PC-3 (cell line): ENCODE measurements at regions not wholly inside any gene's neighbourhood (a gene's known extent, or its start where the extent isn't known, plus 50 kb on each side); places are given as distances from the start of the nearest gene placed in this dataset.

ENCODE experiments used
- ATAC-seq: fragments of 200-7000 bp; cut with Tn5 transposase; 2 replicates; pipeline ENCODE4 v1.9.1; 2020; ENCODE audit warnings: mild to moderate bottlenecking, moderate library complexity
- BruUV-seq: library from RNA; stranded (reverse); fragments of 400-500 nt; replicated peaks from 2 replicates; lab custom pipeline; 2021; lab: Mats Ljungman, UMichigan
- CTCF ChIA-PET: fragments of 300-600 bp; sonication (Branson Sonifier 250); formaldehyde crosslinking; loops from one replicate; lab custom pipeline; 2022; ENCODE audit warnings: antibody characterized with exemption; lab: Charles Lee
- POLR2A ChIA-PET: fragments of 300-600 bp; sonication (Branson Sonifier 250); formaldehyde crosslinking; loops from one replicate; lab custom pipeline; 2022; ENCODE audit warnings: antibody characterized with exemption; ENCODE audit not compliant: unreplicated experiment; lab: Charles Lee
- DNase-seq: peaks from one replicate; pipeline ENCODE4 v3.0.0-alpha.2; 2015
- H2AFZ ChIP-seq: fragments of 300-600 bp; sonication (generic); 2 replicates; pipeline ENCODE4 v1.6.0; 2016; ENCODE audit warnings: antibody characterized with exemption, low read length
- H3F3A ChIP-seq: fragments of 300-600 bp; sonication (generic); one replicate; pipeline ENCODE4 v1.6.0; 2017; ENCODE audit warnings: antibody characterized with exemption, low read length, control low read depth, mild to moderate bottlenecking; ENCODE audit not compliant: unreplicated experiment
- H3K27ac ChIP-seq: fragments of 300-600 bp; sonication (generic); 2 replicates; pipeline ENCODE4 v1.5.1; 2016; ENCODE audit warnings: mild to moderate bottlenecking, low read length
- H3K27me3 ChIP-seq: fragments of 300-600 bp; sonication (generic); 2 replicates; pipeline ENCODE4 v1.6.1; 2016; ENCODE audit warnings: low read length, mixed read lengths
- H3K36me3 ChIP-seq: fragments of 300-600 bp; sonication (generic); 2 replicates; pipeline ENCODE4 v1.6.1; 2016; ENCODE audit warnings: low read depth, mixed run types, low read length, mixed read lengths
- H3K4me1 ChIP-seq: fragments of 300-600 bp; sonication (generic); 2 replicates; pipeline ENCODE4 v1.5.1; 2016; ENCODE audit warnings: low read length; ENCODE audit not compliant: insufficient read depth
- H3K4me2 ChIP-seq: fragments of 300-600 bp; sonication (generic); 2 replicates; pipeline ENCODE4 v1.6.0; 2016; ENCODE audit warnings: low read length
- H3K4me3 ChIP-seq: fragments of 300-600 bp; sonication (generic); 2 replicates; pipeline ENCODE4 v1.5.1; 2016; ENCODE audit warnings: mild to moderate bottlenecking, low read length, mixed read lengths
- H3K79me2 ChIP-seq: fragments of 300-600 bp; sonication (generic); 2 replicates; pipeline ENCODE4 v1.6.1; 2017; ENCODE audit warnings: low read length, mixed read lengths
- H3K9ac ChIP-seq: fragments of 300-600 bp; sonication (generic); 2 replicates; pipeline ENCODE4 v1.6.0; 2016; ENCODE audit warnings: mild to moderate bottlenecking, low read length
- H3K9me2 ChIP-seq: fragments of 300-600 bp; sonication (generic); replicated peaks from 2 replicates; pipeline ENCODE4 v1.6.1; 2016; ENCODE audit warnings: mixed run types, low read length, mixed read lengths
- H3K9me3 ChIP-seq: fragments of 300-600 bp; sonication (generic); 2 replicates; pipeline ENCODE4 v1.6.1; 2016; ENCODE audit warnings: low read length, mixed read lengths
- H4K20me1 ChIP-seq: fragments of 300-600 bp; sonication (generic); 2 replicates; pipeline ENCODE4 v1.6.1; 2016; ENCODE audit warnings: low read length, mixed read lengths
- CTCF ChIP-seq: fragments of 300-600 bp; sonication (generic); conservative IDR thresholded peaks from 2 replicates; pipeline ENCODE4 v1.5.1; 2017; ENCODE audit warnings: antibody characterized with exemption, low read depth, mild to moderate bottlenecking, low read length
- EZH2 ChIP-seq: fragments of 300-600 bp; sonication (generic); IDR thresholded peaks from one replicate; pipeline ENCODE4 v1.6.1; 2017; ENCODE audit warnings: antibody characterized with exemption, mild to moderate bottlenecking, low read length; ENCODE audit not compliant: unreplicated experiment
- EZH2phosphoT487 ChIP-seq: fragments of 300-600 bp; sonication (generic); IDR thresholded peaks from 2 replicates; pipeline ENCODE4 v1.6.1; 2018; ENCODE audit warnings: mild to moderate bottlenecking, antibody characterized with exemption, low read length, borderline replicate concordance
- intact Hi-C: fragments of 100-400 bp; cut with micrococcal nuclease; formaldehyde crosslinking; loops from 2 replicates; pipeline ENCODE4 v1.9.0; 2023

GRCh38 chr7:49074538-49074937 is 150.2 kb downstream of the CDC14C start:
- Histone ChIP-seq H4K20me1 (no peaks in the 10 kb centered on the region), H3K4me1 (no peaks in the 10 kb centered on the region), H3K9me2 (no peaks in the 10 kb centered on the region), H3K9me3 (no peaks in the 10 kb centered on the region), H2AFZ (no peak overlapping the region), H3K4me3 (no peak overlapping the region), H3K79me2 (no peaks in the 10 kb centered on the region), H3K9ac (no peak overlapping the region), H3K27ac (no peak overlapping the region), H3F3A (no peaks in the 10 kb centered on the region), H3K4me2 (no peak overlapping the region), H3K36me3 (no peaks in the 10 kb centered on the region), H3K27me3 (no peaks in the 10 kb centered on the region)
- BruUV-seq, result no TSS peak
- CTCF ChIA-PET, result no interaction called here
- no peak for DNase-seq
- TF ChIP-seq EZH2 (no peak), CTCF (no peak), EZH2phosphoT487 (no peak)
- POLR2A ChIA-PET, result no interaction called here
- no peak for ATAC-seq
- intact Hi-C loops, result no loop called here

- ChIA-PET POLR2A (no interaction called here), CTCF (interaction anchor here (0.7 kb wide), 1 partner anchor 11 kb away, joined by 3 read pairs; no protein-coding TSS in a partner anchor)
- H2AFZ ChIP-seq, result no peak overlapping the region
- H3K4me1 ChIP-seq, result no peaks in the 10 kb centered on the region
- intact Hi-C loops, result no loop called here
- no peaks in the 10 kb centered on the region for H3K36me3 ChIP-seq
- H4K20me1 ChIP-seq, result no peaks in the 10 kb centered on the region
- no peaks in the 10 kb centered on the region for H3F3A ChIP-seq
- H3K4me3 ChIP-seq, result no peak overlapping the region
- no peaks in the 10 kb centered on the region; the same call in 1 of the 2 replicates for H3K27me3 ChIP-seq
- no peak for TF ChIP-seq CTCF
- TF ChIP-seq EZH2phosphoT487, result no peak
- no peak for TF ChIP-seq EZH2
- no peaks in the 10 kb centered on the region for H3K9me2 ChIP-seq
- ATAC-seq, result no peak
- H3K79me2 ChIP-seq, result no peaks in the 10 kb centered on the region
- H3K9ac ChIP-seq, result no peak overlapping the region
- no peaks in the 10 kb centered on the region for H3K9me3 ChIP-seq
- DNase-seq, result no peak
- no peak overlapping the region for H3K27ac ChIP-seq
- BruUV-seq, result no TSS peak
- H3K4me2 ChIP-seq, result no peak overlapping the region
These were observed 156.6 kb downstream of the CDC14C start for GRCh38 chr7:49080896-49081475.

GRCh38 chr7:49088017-49088416 is 163.7 kb downstream of the CDC14C start:
- H2AFZ ChIP-seq, result no peak overlapping the region
- H3K9me2 ChIP-seq, result no peaks in the 10 kb centered on the region
- no peak overlapping the region for H3K27ac ChIP-seq
- intact Hi-C loops, result no loop called here
- no peaks in the 10 kb centered on the region for H3K79me2 ChIP-seq
- no peaks in the 10 kb centered on the region for H4K20me1 ChIP-seq
- no peak overlapping the region for H3K9ac ChIP-seq
- ChIA-PET POLR2A (no interaction called here), CTCF (no interaction called here)
- H3K9me3 ChIP-seq, result no peaks in the 10 kb centered on the region
- no peak overlapping the region for H3K4me3 ChIP-seq
- no peaks in the 10 kb centered on the region for H3K4me1 ChIP-seq
- H3F3A ChIP-seq, result no peaks in the 10 kb centered on the region
- no peak for DNase-seq
- TF ChIP-seq CTCF (no peak), EZH2 (no peak), EZH2phosphoT487 (no peak)
- H3K27me3 ChIP-seq, result peaks cover 6% of the 10 kb centered on the region; the same call in 1 of the 2 replicates
- ATAC-seq, result no peak
- H3K36me3 ChIP-seq, result no peaks in the 10 kb centered on the region
- H3K4me2 ChIP-seq, result no peak overlapping the region
- BruUV-seq, result no TSS peak
